Superior temporal gyrus (tissue), 1 donor: ENCODE measurements at regions not wholly inside any gene's neighbourhood (a gene's known extent, or its start where the extent isn't known, plus 50 kb on each side); places are given as distances from the start of the nearest gene placed in this dataset.
"Not testable (repeated sequence)": the region's sequence is repeated elsewhere in the genome, so short reads cannot be mapped to it uniquely, and the experiment has no call there.

Experiments
- DNase-seq: peaks from one replicate; pipeline ENCODE4 v3.0.0-alpha.2; 2016; ENCODE audit errors: extremely low spot score

GRCh38 chr13:34358811-34359513 is 541.0 kb downstream of the RFC3 start:
- no peak for DNase-seq

GRCh38 chr13:34360702-34361101 is 542.8 kb downstream of the RFC3 start:
- no peak for DNase-seq

GRCh38 chr13:34361560-34361959 is 543.6 kb downstream of the RFC3 start:
- no peak for DNase-seq

GRCh38 chr13:34363266-34363665 is 545.3 kb downstream of the RFC3 start:
- DNase-seq, result no peak

- DNase-seq, result no peak
These were observed 546.7 kb downstream of the RFC3 start for GRCh38 chr13:34364633-34365032.

- DNase-seq, result no peak
These were observed 552.0 kb downstream of the RFC3 start for GRCh38 chr13:34369931-34370330.

GRCh38 chr13:34371108-34371507 is 553.2 kb downstream of the RFC3 start:
- no peak for DNase-seq

GRCh38 chr13:34371645-34372395 is 553.9 kb downstream of the RFC3 start:
- DNase-seq, result no peak

- no peak for DNase-seq
These were observed 554.6 kb downstream of the RFC3 start for GRCh38 chr13:34372581-34372980.

GRCh38 chr13:34376483-34376882 is 558.5 kb downstream of the RFC3 start:
- DNase-seq, result no peak

GRCh38 chr13:34381228-34381627 is 560.8 kb upstream of the NBEA start:
- DNase-seq, result no peak

GRCh38 chr13:34383728-34384127 is 558.3 kb upstream of the NBEA start:
- DNase-seq, result no peak

- DNase-seq, result not testable (repeated sequence)
These were observed 555.8 kb upstream of the NBEA start for GRCh38 chr13:34386229-34386628.

GRCh38 chr13:34391076-34391475 is 551.0 kb upstream of the NBEA start:
- DNase-seq, result no peak

GRCh38 chr13:34401696-34402095 is 540.4 kb upstream of the NBEA start:
- DNase-seq, result no peak

- DNase-seq, result no peak
These were observed 536.5 kb upstream of the NBEA start for GRCh38 chr13:34405410-34406181.

GRCh38 chr13:34408640-34409039 is 533.4 kb upstream of the NBEA start:
- DNase-seq, result no peak

GRCh38 chr13:34409496-34410182 is 532.4 kb upstream of the NBEA start:
- peak; percentile 56 for DNase-seq

- DNase-seq, result no peak
These were observed 531.4 kb upstream of the NBEA start for GRCh38 chr13:34410678-34411077.

- DNase-seq, result no peak
These were observed 530.9 kb upstream of the NBEA start for GRCh38 chr13:34411177-34411576.

GRCh38 chr13:34411894-34412293 is 530.2 kb upstream of the NBEA start:
- DNase-seq, result no peak

GRCh38 chr13:34412295-34412694 is 529.8 kb upstream of the NBEA start:
- DNase-seq, result no peak
